Fibroblast of lung (primary cell): ENCODE measurements at regions not wholly inside any gene's neighbourhood (a gene's known extent, or its start where the extent isn't known, plus 50 kb on each side); places are given as distances from the start of the nearest gene placed in this dataset.

Experiments
- DNase-seq, 2 donors: peaks; one replicate each; pipeline versions ENCODE4 v3.0.0 to v3.0.0-alpha.2; 2010; ENCODE audit warnings: low read depth in 2 of 2
- H2AFZ ChIP-seq: 2 replicates; pipeline ENCODE4 v1.5.1; 2012; ENCODE audit warnings: low read length, control low read depth, inconsistent platforms
- H3K27ac ChIP-seq: 2 replicates; pipeline ENCODE4 v1.5.1; 2011; ENCODE audit warnings: low read length, control low read depth; ENCODE audit not compliant: insufficient read depth
- H3K27me3 ChIP-seq: 2 replicates; pipeline ENCODE4 v1.5.1; 2011; ENCODE audit warnings: mild to moderate bottlenecking, low read length; ENCODE audit not compliant: control insufficient read depth, insufficient read depth
- H3K36me3 ChIP-seq: 2 replicates; pipeline ENCODE4 v1.5.1; 2011; ENCODE audit warnings: low read length; ENCODE audit not compliant: control insufficient read depth, insufficient read depth
- H3K4me1 ChIP-seq: 2 replicates; pipeline ENCODE4 v1.5.1; 2011; ENCODE audit warnings: low read length; ENCODE audit not compliant: control insufficient read depth, insufficient read depth; ENCODE audit errors: extremely low read depth
- H3K4me2 ChIP-seq: 2 replicates; pipeline ENCODE4 v1.5.1; 2011; ENCODE audit warnings: low read length, control low read depth; ENCODE audit not compliant: insufficient read depth; ENCODE audit errors: extremely low read depth
- H3K4me3 ChIP-seq, 4 experiments: fragments of 200-600 bp in 1 of 4; sonication (generic) in 1 of 4; replicated peaks in 1 of 4; 2 replicates each; pipeline ENCODE4 v1.5.1; 2011 to 2016; ENCODE audit warnings: low read length in 4 of 4, low read depth in 3 of 4, mild to moderate bottlenecking in 3 of 4, control low read depth in 2 of 4, inconsistent platforms in 1 of 4, mixed read lengths in 1 of 4; ENCODE audit not compliant: insufficient read depth in 1 of 4; ENCODE audit errors: control extremely low read depth in 1 of 4
- H3K79me2 ChIP-seq: 2 replicates; pipeline ENCODE4 v1.5.1; 2012; ENCODE audit warnings: mild to moderate bottlenecking, low read length, inconsistent platforms; ENCODE audit not compliant: control insufficient read depth, insufficient read depth
- H3K9ac ChIP-seq: 2 replicates; pipeline ENCODE4 v1.5.1; 2011; ENCODE audit warnings: mild to moderate bottlenecking, low read length, control low read depth; ENCODE audit not compliant: insufficient read depth
- H3K9me3 ChIP-seq: 2 replicates; pipeline ENCODE4 v1.5.1; 2012; ENCODE audit warnings: low read depth, low read length; ENCODE audit not compliant: control insufficient read depth, insufficient read depth
- H4K20me1 ChIP-seq: 2 replicates; pipeline ENCODE4 v1.5.1; 2011; ENCODE audit warnings: low read length; ENCODE audit not compliant: control insufficient read depth, insufficient read depth; ENCODE audit errors: extremely low read depth
- CTCF ChIP-seq, 2 donors: IDR thresholded peaks in 1 of 2; conservative IDR thresholded peaks in 1 of 2; 1 replicate in 1 of 2; 2 replicates in 1 of 2; pipeline ENCODE4 v1.5.1; 2011 to 2012; ENCODE audit warnings: low read length in 2 of 2, control low read depth in 1 of 2, inconsistent platforms in 1 of 2, low read depth in 1 of 2, mild to moderate bottlenecking in 1 of 2
- EZH2 ChIP-seq: IDR thresholded peaks from 2 replicates; pipeline ENCODE4 v1.5.1; 2012; ENCODE audit warnings: low read length, control low read depth, mild to moderate bottlenecking; ENCODE audit errors: missing control alignments

- H3K36me3 ChIP-seq: no peaks in the 10 kb centered on the region
- no peak overlapping the region for H3K4me2 ChIP-seq
- peak in 1 of 2 donors; percentile 15 for DNase-seq
- TF ChIP-seq EZH2 (no peak), CTCF (conservative IDR thresholded peaks at IDR 0.05 in 1 of 2, IDR thresholded peaks at IDR 0.05 in 1 of 2; ENCODE audit: low read depth in 1 of 2, low read length in 2 of 2) (no peak)
- H4K20me1 ChIP-seq: no peaks in the 10 kb centered on the region
- H2AFZ ChIP-seq: no peak overlapping the region
- no peaks in the 10 kb centered on the region for H3K9me3 ChIP-seq
- H3K27me3 ChIP-seq: no peaks in the 10 kb centered on the region
- no peaks in the 10 kb centered on the region for H3K79me2 ChIP-seq
- H3K27ac ChIP-seq: no peak overlapping the region
- H3K4me3 ChIP-seq: no peak overlapping the region
- peaks cover 2% of the 10 kb centered on the region for H3K4me1 ChIP-seq
- H3K9ac ChIP-seq: no peak overlapping the region
Observed at GRCh38 chr3:101158374-101158773, 162.0 kb downstream of the IMPG2 start.

- Histone ChIP-seq H3K9me3 (no peaks in the 10 kb centered on the region), H3K9ac (no peak overlapping the region), H2AFZ (no peak overlapping the region), H3K4me1 (peaks cover 2% of the 10 kb centered on the region), H3K27me3 (no peaks in the 10 kb centered on the region), H3K4me3 (no peak overlapping the region), H3K27ac (no peak overlapping the region), H3K36me3 (no peaks in the 10 kb centered on the region), H4K20me1 (no peaks in the 10 kb centered on the region), H3K79me2 (no peaks in the 10 kb centered on the region), H3K4me2 (no peak overlapping the region)
- TF ChIP-seq EZH2 (no peak), CTCF (conservative IDR thresholded peaks at IDR 0.05 in 1 of 2, IDR thresholded peaks at IDR 0.05 in 1 of 2; ENCODE audit: low read depth in 1 of 2, low read length in 2 of 2) (no peak)
- DNase-seq: peak in 1 of 2 donors; percentile 31
Observed at GRCh38 chr3:101156787-101157345, 163.5 kb downstream of the IMPG2 start.

GRCh38 chr3:101155825-101156224, 162.6 kb upstream of the ABI3BP start:
- peak in 1 of 2 donors; percentile 13 for DNase-seq
- Histone ChIP-seq H4K20me1 (no peaks in the 10 kb centered on the region), H3K9ac (no peak overlapping the region), H3K36me3 (no peaks in the 10 kb centered on the region), H2AFZ (no peak overlapping the region), H3K27me3 (no peaks in the 10 kb centered on the region), H3K4me3 (no peak overlapping the region), H3K9me3 (no peaks in the 10 kb centered on the region), H3K27ac (no peak overlapping the region), H3K4me1 (peaks cover 2% of the 10 kb centered on the region), H3K4me2 (no peak overlapping the region), H3K79me2 (no peaks in the 10 kb centered on the region)
- no peak for TF ChIP-seq EZH2
- no peak for TF ChIP-seq CTCF (conservative IDR thresholded peaks at IDR 0.05 in 1 of 2, IDR thresholded peaks at IDR 0.05 in 1 of 2; ENCODE audit: low read depth in 1 of 2, low read length in 2 of 2)
